H1 (cell line): ENCODE measurements at regions not wholly inside any gene's neighbourhood (a gene's known extent, or its start where the extent isn't known, plus 50 kb on each side); places are given as distances from the start of the nearest gene placed in this dataset.

Source experiments
- CTCF ChIA-PET: fragments of 300-600 bp; sonication (Branson Sonifier 250); formaldehyde crosslinking; loops from one replicate; lab custom pipeline; 2021; ENCODE audit not compliant: partially characterized antibody; lab: Charles Lee
- POLR2A ChIA-PET: fragments of 300-600 bp; sonication (Branson Sonifier 250); formaldehyde crosslinking; loops from one replicate; lab custom pipeline; 2021; ENCODE audit warnings: inconsistent platforms; ENCODE audit not compliant: partially characterized antibody; lab: Charles Lee
- DNase-seq, 2 experiments: peaks; one replicate each; pipeline versions ENCODE4 v3.0.0 to v3.0.0-alpha.2; 2010 to 2022; ENCODE audit warnings: low spot score in 2 of 2, low read depth in 1 of 2, mixed read lengths in 1 of 2
- FAIRE-seq: peaks from 2 replicates; lab custom pipeline; 2011; peaks lifted over from hg19 to GRCh38; lab: Jason Lieb, UNC
- H2AFZ ChIP-seq: 2 replicates; pipeline ENCODE4 v1.8.1; 2012; ENCODE audit warnings: low read length, inconsistent platforms
- H2AK5ac ChIP-seq: 2 replicates; pipeline ENCODE4 v1.6.1; 2013; ENCODE audit warnings: low read depth, low read length
- H2BK120ac ChIP-seq: replicated peaks from 2 replicates; pipeline ENCODE3; 2013; ENCODE audit warnings: low read depth, low read length, inconsistent platforms
- H2BK12ac ChIP-seq: 2 replicates; pipeline ENCODE4 v1.6.1; 2013; ENCODE audit warnings: low read depth, low read length
- H2BK15ac ChIP-seq: 2 replicates; pipeline ENCODE4 v1.6.1; 2013; ENCODE audit warnings: low read length
- H2BK20ac ChIP-seq: 2 replicates; pipeline ENCODE4 v1.6.1; 2013; ENCODE audit warnings: low read length
- H2BK5ac ChIP-seq: 2 replicates; pipeline ENCODE4 v1.6.1; 2013; ENCODE audit warnings: low read depth, low read length
- H3K14ac ChIP-seq: 2 replicates; pipeline ENCODE4 v1.6.1; 2013; ENCODE audit warnings: inconsistent platforms; ENCODE audit not compliant: insufficient read length
- H3K18ac ChIP-seq: 2 replicates; pipeline ENCODE4 v1.6.1; 2013; ENCODE audit warnings: low read length; ENCODE audit errors: extremely low read depth
- H3K23ac ChIP-seq: 2 replicates; pipeline ENCODE4 v1.6.1; 2013; ENCODE audit warnings: inconsistent platforms; ENCODE audit not compliant: insufficient read length
- H3K23me2 ChIP-seq: 2 replicates; pipeline ENCODE4 v1.6.1; 2013; ENCODE audit warnings: low read depth, low read length
- H3K27ac ChIP-seq: 2 replicates; pipeline ENCODE4 v1.6.1; 2011; ENCODE audit warnings: low read depth, low read length, inconsistent platforms
- H3K27me3 ChIP-seq, 4 experiments: replicated peaks in 1 of 4; 1 replicate in 1 of 4; 2 replicates in 3 of 4; pipeline versions ENCODE4 v1.6.1 to v1.8.1; 2011 to 2013; ENCODE audit warnings: low read length in 3 of 4, mild to moderate bottlenecking in 3 of 4, inconsistent platforms in 2 of 4, mixed read lengths in 2 of 4, moderate library complexity in 1 of 4; ENCODE audit not compliant: control insufficient read depth in 3 of 4, insufficient read depth in 3 of 4; ENCODE audit errors: extremely low read depth in 1 of 4
- H3K36me3 ChIP-seq, 4 experiments: 2 replicates each; pipeline versions ENCODE4 v1.6.1 to v1.8.1; 2011 to 2013; ENCODE audit warnings: mild to moderate bottlenecking in 4 of 4, low read length in 3 of 4, moderate library complexity in 2 of 4, control low read depth in 1 of 4, inconsistent platforms in 1 of 4; ENCODE audit not compliant: insufficient read depth in 4 of 4, control insufficient read depth in 2 of 4
- H3K4ac ChIP-seq: replicated peaks from 2 replicates; pipeline ENCODE3; 2013; ENCODE audit warnings: low read length, low read depth, mixed read lengths, inconsistent platforms; ENCODE audit not compliant: insufficient read length
- H3K4me1 ChIP-seq, 4 experiments: replicated peaks in 1 of 4; 1 replicate in 1 of 4; 2 replicates in 3 of 4; pipeline versions ENCODE4 v1.6.1 to v1.8.1; 2011 to 2013; ENCODE audit warnings: low read length in 3 of 4, inconsistent platforms in 2 of 4, mixed read lengths in 1 of 4; ENCODE audit not compliant: insufficient read depth in 4 of 4, control insufficient read depth in 3 of 4
- H3K4me2 ChIP-seq, 2 experiments: 2 replicates each; pipeline versions ENCODE4 v1.6.1 to v1.8.1; 2011 to 2013; ENCODE audit warnings: low read depth in 2 of 2, low read length in 2 of 2, control low read depth in 1 of 2, inconsistent platforms in 1 of 2, mild to moderate bottlenecking in 1 of 2; ENCODE audit not compliant: insufficient read depth in 1 of 2
- H3K4me3 ChIP-seq, 4 experiments: fragments of 200-600, 300-600 bp in 1 of 4; sonication (generic), shearing (Covaris generic), sonication (Bioruptor Twin) in 1 of 4; 2 replicates each; pipeline versions ENCODE4 v1.5.1 to v1.8.1; 2011 to 2016; ENCODE audit warnings: low read length in 4 of 4, low read depth in 3 of 4, control low read depth in 2 of 4, inconsistent platforms in 2 of 4, mild to moderate bottlenecking in 2 of 4, mixed read lengths in 1 of 4, moderate library complexity in 1 of 4; ENCODE audit not compliant: insufficient read depth in 2 of 4; ENCODE audit errors: extremely low read depth in 1 of 4
- H3K56ac ChIP-seq: replicated peaks from 2 replicates; pipeline ENCODE3; 2013; ENCODE audit warnings: low read depth, mild to moderate bottlenecking, mixed read lengths, low read length, inconsistent platforms; ENCODE audit not compliant: insufficient read length
- H3K79me1 ChIP-seq: 2 replicates; pipeline ENCODE4 v1.6.1; 2013; ENCODE audit warnings: low read depth, low read length, control low read depth
- H3K79me2 ChIP-seq, 2 experiments: 2 replicates each; pipeline versions ENCODE4 v1.6.1 to v1.8.1; 2012 to 2013; ENCODE audit warnings: low read length in 2 of 2, mild to moderate bottlenecking in 2 of 2, inconsistent platforms in 1 of 2; ENCODE audit not compliant: insufficient read depth in 2 of 2, control insufficient read depth in 1 of 2
- H3K9ac ChIP-seq, 4 experiments: replicated peaks in 1 of 4; 1 replicate in 1 of 4; 2 replicates in 3 of 4; pipeline versions ENCODE4 v1.6.1 to v1.8.1; 2011 to 2013; ENCODE audit warnings: low read depth in 3 of 4, low read length in 3 of 4, control low read depth in 2 of 4, mild to moderate bottlenecking in 2 of 4, moderate library complexity in 2 of 4, inconsistent platforms in 1 of 4; ENCODE audit errors: extremely low read depth in 1 of 4
- H3K9me3 ChIP-seq, 2 experiments: 2 replicates each; pipeline versions ENCODE4 v1.6.1 to v1.8.1; 2012 to 2013; ENCODE audit warnings: mild to moderate bottlenecking in 2 of 2, moderate library complexity in 2 of 2, control low read depth in 1 of 2, inconsistent platforms in 1 of 2, low read depth in 1 of 2, low read length in 1 of 2, mixed read lengths in 1 of 2; ENCODE audit not compliant: insufficient read depth in 2 of 2
- H4K20me1 ChIP-seq, 2 experiments: replicated peaks in 1 of 2; 2 replicates each; pipeline versions ENCODE3 to v1.8.1; 2011 to 2013; ENCODE audit warnings: inconsistent platforms in 2 of 2, low read length in 2 of 2, mild to moderate bottlenecking in 1 of 2; ENCODE audit not compliant: insufficient read depth in 2 of 2, control insufficient read depth in 1 of 2
- H4K5ac ChIP-seq: 2 replicates; pipeline ENCODE4 v1.6.1; 2013; ENCODE audit warnings: low read length, low read depth, mixed read lengths, inconsistent platforms; ENCODE audit not compliant: insufficient read length
- H4K8ac ChIP-seq: 2 replicates; pipeline ENCODE4 v1.8.0; 2013; ENCODE audit warnings: mild to moderate bottlenecking, moderate library complexity, low read length, inconsistent platforms; ENCODE audit not compliant: insufficient read depth; ENCODE audit errors: extremely low read depth
- H4K91ac ChIP-seq: replicated peaks from 2 replicates; pipeline ENCODE3; 2013; ENCODE audit warnings: low read length, mixed read lengths, inconsistent platforms; ENCODE audit not compliant: insufficient read length
- WGBS, 2 experiments: shearing (Covaris generic) in 1 of 2; methylation state at CpG; one replicate each; pipeline versions ENCODE4 v1.1.6 to v1.1.7; 2013 to 2015; ENCODE audit warnings: low lambda C conversion rate in 2 of 2, mixed read lengths in 2 of 2, inconsistent platforms in 1 of 2, low coverage in 1 of 2, missing lambda C conversion rate in 1 of 2; ENCODE audit not compliant: insufficient replicate concordance in 2 of 2, insufficient coverage in 1 of 2, insufficient read length in 1 of 2; ENCODE audit errors: extremely low coverage in 1 of 2, missing lambda C conversion rate in 1 of 2; 5-methylcytosine and 5-hydroxymethylcytosine counted together

DNA sequence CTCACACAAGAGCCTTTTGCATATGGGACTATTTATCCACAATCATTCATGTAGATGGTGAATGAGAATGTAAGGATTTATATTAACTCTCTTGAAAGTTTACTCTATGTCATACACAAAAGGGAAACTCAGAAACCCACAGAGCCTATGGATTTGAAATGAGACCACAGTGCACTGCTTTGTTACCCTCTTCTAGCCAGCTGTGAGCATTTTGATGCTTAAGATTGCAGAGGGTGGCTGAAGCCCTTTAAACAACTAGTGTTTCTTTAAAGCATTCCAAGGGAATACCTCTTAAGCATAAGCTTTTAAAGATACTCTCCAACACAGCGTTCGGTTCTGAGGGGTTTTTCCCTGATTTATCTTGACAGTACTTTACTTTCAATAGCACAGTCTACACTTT, 113.9 kb downstream of the NKX6-1 start:
- H2BK120ac ChIP-seq: no peak overlapping the region
- H2BK5ac ChIP-seq: no peak overlapping the region
- no peaks in the 10 kb centered on the region for H3K23me2 ChIP-seq
- H3K36me3 ChIP-seq: no peaks in the 10 kb centered on the region
- no peak overlapping the region for H3K18ac ChIP-seq
- no peak overlapping the region for H3K23ac ChIP-seq
- no peak overlapping the region for H4K91ac ChIP-seq
- no peak overlapping the region for H3K27ac ChIP-seq
- H4K20me1 ChIP-seq: no peaks in the 10 kb centered on the region
- H2BK12ac ChIP-seq: no peak overlapping the region
- no peak overlapping the region for H4K5ac ChIP-seq
- no peak overlapping the region for H3K4ac ChIP-seq
- H4K8ac ChIP-seq: no peak overlapping the region
- FAIRE-seq (peak; percentile 70), DNase-seq (no peak)
- CTCF ChIA-PET: interaction anchor here (0.9 to 1.9 kb wide), 2 partner anchors 12 to 66 kb away, joined by 3 to 5 read pairs; no protein-coding TSS in a partner anchor
- H2BK15ac ChIP-seq: no peak overlapping the region
- no peak overlapping the region for H3K4me3 ChIP-seq
- H3K79me1 ChIP-seq: no peaks in the 10 kb centered on the region
- H3K4me2 ChIP-seq: peak overlapping the region; percentile 13 to 22; a peak in 1 of 4 replicates
- peaks cover 2 to 16% (median 11%) of the 10 kb centered on the region in 4 experiments; a peak in 6 of 7 replicates for H3K4me1 ChIP-seq
- H3K9me3 ChIP-seq: no peaks in the 10 kb centered on the region
- no peak overlapping the region for H2BK20ac ChIP-seq
- H3K14ac ChIP-seq: no peak overlapping the region
- 4% methylated on average over 2 of the region's 2 CpGs; no CpG with 5 or more reads in 1 of the 2 experiments for WGBS, 2 experiments
- H3K9ac ChIP-seq: no peak overlapping the region
- peaks cover 0 to 3% (median 2%) of the 10 kb centered on the region in 4 experiments; a peak in 5 of 7 replicates for H3K27me3 ChIP-seq
- no peak overlapping the region for H3K56ac ChIP-seq
- H2AK5ac ChIP-seq: no peak overlapping the region
- no peak overlapping the region for H2AFZ ChIP-seq
- H3K79me2 ChIP-seq: no peaks in the 10 kb centered on the region; a peak in 1 of 4 replicates
- POLR2A ChIA-PET: no interaction called here
